GM23338 (cell line): ENCODE measurements at regions not wholly inside any gene's neighbourhood (a gene's known extent, or its start where the extent isn't known, plus 50 kb on each side); places are given as distances from the start of the nearest gene placed in this dataset.

Experiments
- CREB1 ChIP-seq: fragments of 250-450 bp; sonication (Bioruptor Pico); IDR thresholded peaks from 2 replicates; pipeline ENCODE4 v1.5.0; 2020; ENCODE audit warnings: low read depth, mild to moderate bottlenecking, moderate library complexity
- EZH2 ChIP-seq: fragments of 200-600 bp; sonication (generic); IDR thresholded peaks from one replicate; pipeline ENCODE4 v1.8.0; 2017; ENCODE audit warnings: antibody characterized with exemption, mild to moderate bottlenecking, low read depth; ENCODE audit not compliant: unreplicated experiment
- EZH2phosphoT487 ChIP-seq: fragments of 200-600 bp; sonication (generic); IDR thresholded peaks from one replicate; pipeline ENCODE4 v1.8.1; 2018; ENCODE audit warnings: antibody characterized with exemption; ENCODE audit not compliant: unreplicated experiment
- JUNB ChIP-seq: IDR thresholded peaks from one replicate; pipeline ENCODE4 v1.6.1; 2016; ENCODE audit warnings: antibody characterized with exemption; ENCODE audit not compliant: unreplicated experiment
- NANOG ChIP-seq: IDR thresholded peaks from 2 replicates; pipeline ENCODE4 v1.6.1; 2016; ENCODE audit warnings: antibody characterized with exemption, borderline replicate concordance
- POLR2AphosphoS5 ChIP-seq: IDR thresholded peaks from 2 replicates; pipeline ENCODE4 v1.6.1; 2016; ENCODE audit warnings: antibody characterized with exemption, low read depth
- STAT1 ChIP-seq: IDR thresholded peaks from one replicate; pipeline ENCODE4 v1.6.1; 2016; ENCODE audit warnings: antibody characterized with exemption; ENCODE audit not compliant: unreplicated experiment
- TF ChIP-seq, protein P1 (sequence below), 2 experiments: fragments of 200-600 bp in 1 of 2; sonication (generic) in 1 of 2; conservative IDR thresholded peaks; 2 replicates each; pipeline versions ENCODE4 v1.5.1 to v1.6.1; 2016 to 2017; ENCODE audit warnings: antibody characterized with exemption in 2 of 2, low read depth in 2 of 2, mild to moderate bottlenecking in 2 of 2, moderate library complexity in 1 of 2
- TF ChIP-seq, protein P2 (sequence below): IDR thresholded peaks from one replicate; pipeline ENCODE4 v1.6.1; 2018; ENCODE audit warnings: antibody characterized with exemption; ENCODE audit not compliant: unreplicated experiment
- TF ChIP-seq, protein P3 (sequence below): fragments of 250-450 bp; sonication (Bioruptor Pico); IDR thresholded peaks from 2 replicates; pipeline ENCODE4 v1.5.0; 2020; ENCODE audit warnings: mild to moderate bottlenecking, moderate library complexity
- TF ChIP-seq, protein P4 (sequence below): IDR thresholded peaks from 2 replicates; pipeline ENCODE4 v1.6.1; 2016; ENCODE audit warnings: antibody characterized with exemption

DNA sequence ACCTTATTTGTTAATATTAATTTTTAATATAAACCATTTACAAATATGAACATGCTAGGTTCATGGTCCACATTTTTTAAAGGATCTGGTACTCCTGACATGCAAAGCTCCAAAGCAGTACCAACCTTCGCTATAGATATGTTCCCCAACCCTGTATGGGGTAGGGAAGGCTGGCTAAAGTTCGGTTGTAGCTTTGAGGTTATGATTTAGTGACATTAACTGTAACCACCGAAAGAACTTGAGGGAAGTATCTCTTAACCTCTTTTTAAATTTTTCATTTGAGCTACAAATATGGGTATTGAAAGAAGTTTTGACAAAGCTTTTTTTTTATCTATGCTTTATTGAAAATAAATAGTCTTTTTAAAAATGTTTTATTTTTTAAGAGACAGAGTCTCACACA is 115.5 kb downstream of the DYRK2 start:
- TF ChIP-seq, protein P1, sequence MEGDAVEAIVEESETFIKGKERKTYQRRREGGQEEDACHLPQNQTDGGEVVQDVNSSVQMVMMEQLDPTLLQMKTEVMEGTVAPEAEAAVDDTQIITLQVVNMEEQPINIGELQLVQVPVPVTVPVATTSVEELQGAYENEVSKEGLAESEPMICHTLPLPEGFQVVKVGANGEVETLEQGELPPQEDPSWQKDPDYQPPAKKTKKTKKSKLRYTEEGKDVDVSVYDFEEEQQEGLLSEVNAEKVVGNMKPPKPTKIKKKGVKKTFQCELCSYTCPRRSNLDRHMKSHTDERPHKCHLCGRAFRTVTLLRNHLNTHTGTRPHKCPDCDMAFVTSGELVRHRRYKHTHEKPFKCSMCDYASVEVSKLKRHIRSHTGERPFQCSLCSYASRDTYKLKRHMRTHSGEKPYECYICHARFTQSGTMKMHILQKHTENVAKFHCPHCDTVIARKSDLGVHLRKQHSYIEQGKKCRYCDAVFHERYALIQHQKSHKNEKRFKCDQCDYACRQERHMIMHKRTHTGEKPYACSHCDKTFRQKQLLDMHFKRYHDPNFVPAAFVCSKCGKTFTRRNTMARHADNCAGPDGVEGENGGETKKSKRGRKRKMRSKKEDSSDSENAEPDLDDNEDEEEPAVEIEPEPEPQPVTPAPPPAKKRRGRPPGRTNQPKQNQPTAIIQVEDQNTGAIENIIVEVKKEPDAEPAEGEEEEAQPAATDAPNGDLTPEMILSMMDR (conservative IDR thresholded peaks at IDR 0.05; ENCODE audit: low read depth in 2 of 2): no peak
- TF ChIP-seq EZH2 (no peak), JUNB (no peak), POLR2AphosphoS5 (no peak), CREB1 (no peak), EZH2phosphoT487 (no peak), STAT1 (no peak), NANOG (no peak)
- TF ChIP-seq, protein P2, sequence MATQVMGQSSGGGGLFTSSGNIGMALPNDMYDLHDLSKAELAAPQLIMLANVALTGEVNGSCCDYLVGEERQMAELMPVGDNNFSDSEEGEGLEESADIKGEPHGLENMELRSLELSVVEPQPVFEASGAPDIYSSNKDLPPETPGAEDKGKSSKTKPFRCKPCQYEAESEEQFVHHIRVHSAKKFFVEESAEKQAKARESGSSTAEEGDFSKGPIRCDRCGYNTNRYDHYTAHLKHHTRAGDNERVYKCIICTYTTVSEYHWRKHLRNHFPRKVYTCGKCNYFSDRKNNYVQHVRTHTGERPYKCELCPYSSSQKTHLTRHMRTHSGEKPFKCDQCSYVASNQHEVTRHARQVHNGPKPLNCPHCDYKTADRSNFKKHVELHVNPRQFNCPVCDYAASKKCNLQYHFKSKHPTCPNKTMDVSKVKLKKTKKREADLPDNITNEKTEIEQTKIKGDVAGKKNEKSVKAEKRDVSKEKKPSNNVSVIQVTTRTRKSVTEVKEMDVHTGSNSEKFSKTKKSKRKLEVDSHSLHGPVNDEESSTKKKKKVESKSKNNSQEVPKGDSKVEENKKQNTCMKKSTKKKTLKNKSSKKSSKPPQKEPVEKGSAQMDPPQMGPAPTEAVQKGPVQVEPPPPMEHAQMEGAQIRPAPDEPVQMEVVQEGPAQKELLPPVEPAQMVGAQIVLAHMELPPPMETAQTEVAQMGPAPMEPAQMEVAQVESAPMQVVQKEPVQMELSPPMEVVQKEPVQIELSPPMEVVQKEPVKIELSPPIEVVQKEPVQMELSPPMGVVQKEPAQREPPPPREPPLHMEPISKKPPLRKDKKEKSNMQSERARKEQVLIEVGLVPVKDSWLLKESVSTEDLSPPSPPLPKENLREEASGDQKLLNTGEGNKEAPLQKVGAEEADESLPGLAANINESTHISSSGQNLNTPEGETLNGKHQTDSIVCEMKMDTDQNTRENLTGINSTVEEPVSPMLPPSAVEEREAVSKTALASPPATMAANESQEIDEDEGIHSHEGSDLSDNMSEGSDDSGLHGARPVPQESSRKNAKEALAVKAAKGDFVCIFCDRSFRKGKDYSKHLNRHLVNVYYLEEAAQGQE: no peak
- TF ChIP-seq, protein P3, sequence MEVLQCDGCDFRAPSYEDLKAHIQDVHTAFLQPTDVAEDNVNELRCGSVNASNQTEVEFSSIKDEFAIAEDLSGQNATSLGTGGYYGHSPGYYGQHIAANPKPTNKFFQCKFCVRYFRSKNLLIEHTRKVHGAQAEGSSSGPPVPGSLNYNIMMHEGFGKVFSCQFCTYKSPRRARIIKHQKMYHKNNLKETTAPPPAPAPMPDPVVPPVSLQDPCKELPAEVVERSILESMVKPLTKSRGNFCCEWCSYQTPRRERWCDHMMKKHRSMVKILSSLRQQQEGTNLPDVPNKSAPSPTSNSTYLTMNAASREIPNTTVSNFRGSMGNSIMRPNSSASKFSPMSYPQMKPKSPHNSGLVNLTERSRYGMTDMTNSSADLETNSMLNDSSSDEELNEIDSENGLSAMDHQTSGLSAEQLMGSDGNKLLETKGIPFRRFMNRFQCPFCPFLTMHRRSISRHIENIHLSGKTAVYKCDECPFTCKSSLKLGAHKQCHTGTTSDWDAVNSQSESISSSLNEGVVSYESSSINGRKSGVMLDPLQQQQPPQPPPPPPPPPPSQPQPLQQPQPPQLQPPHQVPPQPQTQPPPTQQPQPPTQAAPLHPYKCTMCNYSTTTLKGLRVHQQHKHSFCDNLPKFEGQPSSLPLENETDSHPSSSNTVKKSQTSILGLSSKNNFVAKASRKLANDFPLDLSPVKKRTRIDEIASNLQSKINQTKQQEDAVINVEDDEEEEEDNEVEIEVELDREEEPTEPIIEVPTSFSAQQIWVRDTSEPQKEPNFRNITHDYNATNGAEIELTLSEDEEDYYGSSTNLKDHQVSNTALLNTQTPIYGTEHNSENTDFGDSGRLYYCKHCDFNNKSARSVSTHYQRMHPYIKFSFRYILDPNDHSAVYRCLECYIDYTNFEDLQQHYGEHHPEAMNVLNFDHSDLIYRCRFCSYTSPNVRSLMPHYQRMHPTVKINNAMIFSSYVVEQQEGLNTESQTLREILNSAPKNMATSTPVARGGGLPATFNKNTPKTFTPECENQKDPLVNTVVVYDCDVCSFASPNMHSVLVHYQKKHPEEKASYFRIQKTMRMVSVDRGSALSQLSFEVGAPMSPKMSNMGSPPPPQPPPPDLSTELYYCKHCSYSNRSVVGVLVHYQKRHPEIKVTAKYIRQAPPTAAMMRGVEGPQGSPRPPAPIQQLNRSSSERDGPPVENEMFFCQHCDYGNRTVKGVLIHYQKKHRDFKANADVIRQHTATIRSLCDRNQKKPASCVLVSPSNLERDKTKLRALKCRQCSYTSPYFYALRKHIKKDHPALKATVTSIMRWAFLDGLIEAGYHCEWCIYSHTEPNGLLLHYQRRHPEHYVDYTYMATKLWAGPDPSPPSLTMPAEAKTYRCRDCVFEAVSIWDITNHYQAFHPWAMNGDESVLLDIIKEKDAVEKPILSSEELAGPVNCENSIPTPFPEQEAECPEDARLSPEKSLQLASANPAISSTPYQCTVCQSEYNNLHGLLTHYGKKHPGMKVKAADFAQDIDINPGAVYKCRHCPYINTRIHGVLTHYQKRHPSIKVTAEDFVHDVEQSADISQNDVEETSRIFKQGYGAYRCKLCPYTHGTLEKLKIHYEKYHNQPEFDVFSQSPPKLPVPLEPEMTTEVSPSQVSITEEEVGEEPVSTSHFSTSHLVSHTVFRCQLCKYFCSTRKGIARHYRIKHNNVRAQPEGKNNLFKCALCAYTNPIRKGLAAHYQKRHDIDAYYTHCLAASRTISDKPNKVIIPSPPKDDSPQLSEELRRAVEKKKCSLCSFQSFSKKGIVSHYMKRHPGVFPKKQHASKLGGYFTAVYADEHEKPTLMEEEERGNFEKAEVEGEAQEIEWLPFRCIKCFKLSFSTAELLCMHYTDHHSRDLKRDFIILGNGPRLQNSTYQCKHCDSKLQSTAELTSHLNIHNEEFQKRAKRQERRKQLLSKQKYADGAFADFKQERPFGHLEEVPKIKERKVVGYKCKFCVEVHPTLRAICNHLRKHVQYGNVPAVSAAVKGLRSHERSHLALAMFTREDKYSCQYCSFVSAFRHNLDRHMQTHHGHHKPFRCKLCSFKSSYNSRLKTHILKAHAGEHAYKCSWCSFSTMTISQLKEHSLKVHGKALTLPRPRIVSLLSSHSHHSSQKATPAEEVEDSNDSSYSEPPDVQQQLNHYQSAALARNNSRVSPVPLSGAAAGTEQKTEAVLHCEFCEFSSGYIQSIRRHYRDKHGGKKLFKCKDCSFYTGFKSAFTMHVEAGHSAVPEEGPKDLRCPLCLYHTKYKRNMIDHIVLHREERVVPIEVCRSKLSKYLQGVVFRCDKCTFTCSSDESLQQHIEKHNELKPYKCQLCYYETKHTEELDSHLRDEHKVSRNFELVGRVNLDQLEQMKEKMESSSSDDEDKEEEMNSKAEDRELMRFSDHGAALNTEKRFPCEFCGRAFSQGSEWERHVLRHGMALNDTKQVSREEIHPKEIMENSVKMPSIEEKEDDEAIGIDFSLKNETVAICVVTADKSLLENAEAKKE: no peak
- TF ChIP-seq, protein P4, sequence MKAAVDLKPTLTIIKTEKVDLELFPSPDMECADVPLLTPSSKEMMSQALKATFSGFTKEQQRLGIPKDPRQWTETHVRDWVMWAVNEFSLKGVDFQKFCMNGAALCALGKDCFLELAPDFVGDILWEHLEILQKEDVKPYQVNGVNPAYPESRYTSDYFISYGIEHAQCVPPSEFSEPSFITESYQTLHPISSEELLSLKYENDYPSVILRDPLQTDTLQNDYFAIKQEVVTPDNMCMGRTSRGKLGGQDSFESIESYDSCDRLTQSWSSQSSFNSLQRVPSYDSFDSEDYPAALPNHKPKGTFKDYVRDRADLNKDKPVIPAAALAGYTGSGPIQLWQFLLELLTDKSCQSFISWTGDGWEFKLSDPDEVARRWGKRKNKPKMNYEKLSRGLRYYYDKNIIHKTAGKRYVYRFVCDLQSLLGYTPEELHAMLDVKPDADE: no peak
